ENCODE measurements at regions not wholly inside any gene's neighbourhood (a gene's known extent, or its start where the extent isn't known, plus 50 kb on each side); places are given as distances from the start of the nearest gene placed in this dataset.

DNA sequence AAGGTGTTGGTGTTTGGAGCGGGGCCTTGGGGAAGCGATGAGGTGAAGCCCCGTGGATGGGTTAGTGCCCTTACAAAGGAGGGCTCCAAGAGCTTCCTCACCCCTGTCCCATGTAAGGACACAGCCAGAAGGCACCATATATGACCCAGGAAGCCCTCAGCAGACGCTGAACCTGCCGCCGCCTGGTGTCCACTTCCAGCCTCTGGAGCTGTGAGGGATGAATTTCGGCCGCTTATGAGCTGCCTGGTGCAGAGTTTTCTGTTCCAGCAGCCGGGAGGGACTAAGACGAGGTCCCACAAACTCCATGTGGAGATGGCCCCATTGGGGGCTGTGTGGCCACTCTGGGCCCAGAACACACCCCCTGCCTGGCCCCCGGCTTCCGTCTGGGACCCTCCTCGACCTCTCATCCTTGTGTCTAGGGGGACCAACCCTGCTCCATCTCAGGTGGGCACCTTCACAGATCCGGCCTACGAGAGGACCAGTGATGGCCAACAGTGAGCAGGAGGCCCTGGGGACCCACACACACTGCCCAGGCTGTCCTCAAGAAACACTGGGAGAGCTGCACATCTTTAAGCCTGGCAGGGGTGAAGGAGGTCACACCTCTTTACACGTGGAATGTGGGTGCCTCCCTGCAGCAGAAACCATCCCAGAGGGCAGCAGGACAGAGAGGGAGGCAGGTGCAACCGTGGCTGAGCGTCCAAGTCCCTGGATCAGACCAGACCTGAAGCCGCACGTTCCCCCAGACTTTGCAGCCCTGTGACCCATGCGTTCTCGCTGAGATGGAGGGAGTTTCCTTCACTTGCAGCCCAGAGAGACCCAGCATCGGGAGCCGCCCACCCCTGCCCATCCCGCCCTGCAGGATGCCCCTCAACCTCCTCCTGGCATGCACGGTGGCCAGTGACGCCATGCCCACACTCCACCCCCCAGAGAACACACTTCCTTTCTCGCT lies 96.1 kb downstream of the PDGFA start:
- no peak for TF ChIP-seq FOXP2 (optimal IDR thresholded peaks at IDR 0.05; ENCODE audit: control extremely low read depth, extremely low read length, insufficient read depth)
- no peak for TF ChIP-seq EZH2 (IDR thresholded peaks at IDR 0.05)

Data from SK-N-MC (cell line).